ENCODE measurements at regions not wholly inside any gene's neighbourhood (a gene's known extent, or its start where the extent isn't known, plus 50 kb on each side); places are given as distances from the start of the nearest gene placed in this dataset.

GRCh38 chr20:52056203-52057062 lies 135.1 kb downstream of the ZFP64 start:
- no peak for TF ChIP-seq CTCF (IDR thresholded peaks at IDR 0.05)
- TF ChIP-seq POLR2A (IDR thresholded peaks at IDR 0.05): no peak

All from testis (tissue), 2 donors.